ENCODE measurements at regions not wholly inside any gene's neighbourhood (a gene's known extent, or its start where the extent isn't known, plus 50 kb on each side); places are given as distances from the start of the nearest gene placed in this dataset.

DNA sequence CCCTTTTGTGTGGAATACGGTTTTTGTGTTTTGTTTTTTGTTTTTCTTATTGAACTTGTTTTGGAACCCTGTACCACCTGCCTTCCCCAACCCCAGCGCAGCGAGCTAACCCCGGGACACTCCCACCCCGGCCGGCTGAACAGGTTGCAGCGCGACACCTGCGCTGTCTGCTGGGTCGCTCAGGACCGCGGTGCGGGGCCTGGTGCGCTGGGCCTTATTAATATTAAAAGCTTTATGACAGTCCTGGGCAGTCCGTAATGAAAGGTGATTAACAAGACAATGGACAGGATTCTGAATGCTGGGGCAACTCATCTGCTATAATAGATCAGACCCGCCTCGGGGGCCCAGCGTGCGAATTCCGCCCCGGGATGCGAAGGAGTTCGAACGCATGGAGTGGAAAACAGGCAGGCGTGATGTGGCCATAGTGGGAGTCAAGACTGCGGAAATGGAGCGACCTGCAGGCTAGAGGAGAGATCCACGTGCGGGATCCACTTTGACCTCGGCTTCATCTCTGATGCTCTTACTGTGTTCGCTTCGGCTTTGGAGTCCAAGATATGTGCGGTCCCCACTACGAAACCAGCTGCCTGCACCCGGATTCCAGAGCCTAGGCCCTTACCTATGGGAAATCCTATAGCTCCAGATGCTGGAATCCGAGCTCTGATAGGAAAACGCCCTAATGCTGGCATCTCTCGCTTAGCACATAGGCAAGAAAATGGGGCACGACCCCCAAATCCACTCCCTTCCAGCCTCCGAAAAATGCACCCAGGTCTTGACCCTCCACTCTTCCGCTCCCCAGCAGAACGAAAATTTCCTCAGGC lies 69.0 kb upstream of the TMEM33 start:
- peaks cover 0 to 9% of the 10 kb centered on the region in 2 donors for H3K27me3 ChIP-seq
- H3K9me3 ChIP-seq = no peaks in the 10 kb centered on the region
- H3K4me3 ChIP-seq = no peak overlapping the region
- no peak for DNase-seq
- H3K36me3 ChIP-seq = no peaks in the 10 kb centered on the region
- TF ChIP-seq, protein P1, sequence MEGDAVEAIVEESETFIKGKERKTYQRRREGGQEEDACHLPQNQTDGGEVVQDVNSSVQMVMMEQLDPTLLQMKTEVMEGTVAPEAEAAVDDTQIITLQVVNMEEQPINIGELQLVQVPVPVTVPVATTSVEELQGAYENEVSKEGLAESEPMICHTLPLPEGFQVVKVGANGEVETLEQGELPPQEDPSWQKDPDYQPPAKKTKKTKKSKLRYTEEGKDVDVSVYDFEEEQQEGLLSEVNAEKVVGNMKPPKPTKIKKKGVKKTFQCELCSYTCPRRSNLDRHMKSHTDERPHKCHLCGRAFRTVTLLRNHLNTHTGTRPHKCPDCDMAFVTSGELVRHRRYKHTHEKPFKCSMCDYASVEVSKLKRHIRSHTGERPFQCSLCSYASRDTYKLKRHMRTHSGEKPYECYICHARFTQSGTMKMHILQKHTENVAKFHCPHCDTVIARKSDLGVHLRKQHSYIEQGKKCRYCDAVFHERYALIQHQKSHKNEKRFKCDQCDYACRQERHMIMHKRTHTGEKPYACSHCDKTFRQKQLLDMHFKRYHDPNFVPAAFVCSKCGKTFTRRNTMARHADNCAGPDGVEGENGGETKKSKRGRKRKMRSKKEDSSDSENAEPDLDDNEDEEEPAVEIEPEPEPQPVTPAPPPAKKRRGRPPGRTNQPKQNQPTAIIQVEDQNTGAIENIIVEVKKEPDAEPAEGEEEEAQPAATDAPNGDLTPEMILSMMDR (IDR thresholded peaks at IDR 0.05) = no peak
- no peak for TF ChIP-seq POLR2A (IDR thresholded peaks at IDR 0.05)
- H3K4me1 ChIP-seq = no peaks in the 10 kb centered on the region
- no peak overlapping the region for H3K27ac ChIP-seq

DNA sequence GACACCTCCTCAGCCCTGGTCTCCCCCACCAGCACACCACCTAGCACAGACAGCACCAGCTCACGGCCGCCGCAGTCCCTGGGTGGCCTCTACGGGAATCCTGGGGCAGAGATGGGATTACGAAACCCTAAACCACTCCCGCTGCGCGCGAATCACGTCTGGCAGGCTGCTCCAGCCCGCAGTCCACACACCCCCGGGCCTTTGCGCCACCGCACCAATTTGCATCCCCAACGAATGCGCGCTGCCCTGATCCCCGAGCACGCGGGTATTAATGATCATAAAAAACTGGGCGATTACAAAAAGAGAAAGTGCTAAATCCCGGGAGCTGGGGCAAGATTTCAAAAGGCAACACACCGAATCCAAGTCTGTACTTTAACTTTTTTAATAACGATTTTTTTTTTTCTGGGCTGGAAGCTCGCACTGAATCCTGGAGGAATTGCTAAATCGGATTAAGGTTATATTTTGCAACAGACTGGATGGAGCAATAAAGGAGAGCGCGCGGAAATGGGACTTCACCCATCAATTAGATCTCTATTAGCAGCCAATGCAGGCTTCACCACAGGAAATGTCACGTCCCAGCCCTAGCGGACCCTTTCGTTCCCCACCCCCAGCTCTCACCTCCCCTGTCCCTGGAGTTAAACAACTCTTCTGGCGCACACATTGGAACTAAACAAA lies 69.8 kb upstream of the TMEM33 start:
- no peak for DNase-seq
- H3K4me3 ChIP-seq = no peak overlapping the region
- peaks cover 0 to 9% of the 10 kb centered on the region in 2 donors for H3K27me3 ChIP-seq
- no peaks in the 10 kb centered on the region for H3K36me3 ChIP-seq
- H3K27ac ChIP-seq = no peak overlapping the region
- no peaks in the 10 kb centered on the region for H3K9me3 ChIP-seq
- TF ChIP-seq POLR2A (IDR thresholded peaks at IDR 0.05) = no peak
- TF ChIP-seq, protein P1 (IDR thresholded peaks at IDR 0.05) = no peak
- H3K4me1 ChIP-seq = no peaks in the 10 kb centered on the region

DNA sequence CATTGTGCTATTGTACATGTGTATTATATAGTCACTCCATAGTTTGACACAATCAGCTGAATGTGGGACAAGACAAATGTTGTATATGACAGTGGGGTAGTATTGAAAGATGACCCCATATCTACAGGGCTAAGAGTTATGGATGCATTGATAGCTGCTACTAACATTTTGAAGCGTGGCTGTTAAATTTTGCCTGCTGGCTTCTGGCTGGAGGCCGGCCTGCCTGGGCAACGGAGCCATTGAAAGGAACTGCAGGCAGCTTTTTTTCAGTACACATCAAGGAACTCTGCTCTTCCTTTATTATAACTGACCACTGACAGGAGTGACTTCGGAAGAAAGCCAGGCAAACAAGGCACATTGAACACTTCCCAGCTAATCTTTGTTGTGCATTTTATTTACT lies 76.1 kb upstream of the TMEM33 start:
- TF ChIP-seq, protein P1 (IDR thresholded peaks at IDR 0.05) = no peak
- TF ChIP-seq POLR2A (IDR thresholded peaks at IDR 0.05) = no peak

DNA sequence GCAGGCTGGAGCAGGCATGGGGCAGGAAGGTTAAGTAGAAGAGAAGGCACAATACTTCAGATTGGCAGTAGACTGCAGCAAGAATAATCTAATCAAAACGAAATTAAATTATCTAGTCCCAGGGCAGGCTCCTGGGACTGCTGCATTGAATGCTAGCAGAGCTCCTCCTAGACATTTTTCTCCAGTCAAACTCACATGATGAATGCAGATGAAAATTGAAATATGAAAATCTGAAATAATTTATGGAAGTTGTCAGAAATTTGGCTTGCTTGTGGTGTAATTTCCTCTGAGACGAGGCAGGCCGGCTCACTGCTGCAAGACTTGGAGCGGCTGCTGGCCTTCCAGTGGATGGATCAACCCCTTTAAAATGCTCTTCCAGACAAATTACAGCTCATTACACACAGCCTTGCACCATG lies 78.0 kb upstream of the TMEM33 start:
- no peak overlapping the region for H3K27ac ChIP-seq
- H3K36me3 ChIP-seq = no peaks in the 10 kb centered on the region
- DNase-seq = no peak
- no peaks in the 10 kb centered on the region for H3K4me1 ChIP-seq
- no peaks in the 10 kb centered on the region for H3K9me3 ChIP-seq
- TF ChIP-seq POLR2A (IDR thresholded peaks at IDR 0.05) = no peak
- TF ChIP-seq, protein P1 (IDR thresholded peaks at IDR 0.05) = no peak
- H3K4me3 ChIP-seq = no peak overlapping the region
- H3K27me3 ChIP-seq = no peaks in the 10 kb centered on the region

More for the DNA sequence above, 76.1 kb upstream of the TMEM33 start:
- H3K4me1 ChIP-seq = no peaks in the 10 kb centered on the region
- no peak overlapping the region for H3K27ac ChIP-seq
- no peaks in the 10 kb centered on the region for H3K27me3 ChIP-seq
- H3K4me3 ChIP-seq = no peak overlapping the region
- no peak for DNase-seq
- no peaks in the 10 kb centered on the region for H3K9me3 ChIP-seq
- no peaks in the 10 kb centered on the region for H3K36me3 ChIP-seq

DNA sequence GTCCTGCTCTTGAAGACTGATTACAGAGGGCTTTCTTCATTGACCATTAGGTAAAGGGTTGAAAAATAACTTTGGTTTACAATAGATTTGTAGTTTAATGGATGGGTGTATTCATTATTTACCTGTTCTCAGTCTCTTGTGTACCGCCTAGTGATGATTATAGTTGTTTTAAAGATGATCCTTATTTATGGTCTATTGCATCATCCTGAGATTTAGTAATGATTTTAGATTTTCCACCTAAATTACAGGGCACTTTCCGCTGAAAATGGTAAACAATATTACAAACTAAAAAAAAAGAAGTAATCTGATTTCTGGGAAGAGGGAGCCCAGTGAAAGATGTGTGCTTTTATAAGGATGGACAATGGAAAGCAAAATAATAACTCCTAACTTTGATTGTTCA lies 78.4 kb upstream of the TMEM33 start:
- no peak for TF ChIP-seq POLR2A (IDR thresholded peaks at IDR 0.05)
- TF ChIP-seq, protein P1 (IDR thresholded peaks at IDR 0.05) = no peak

More for the DNA sequence above, 78.4 kb upstream of the TMEM33 start:
- Histone ChIP-seq H3K36me3 (no peaks in the 10 kb centered on the region), H3K27ac (no peak overlapping the region), H3K4me3 (no peak overlapping the region), H3K9me3 (no peaks in the 10 kb centered on the region), H3K27me3 (no peaks in the 10 kb centered on the region), H3K4me1 (no peaks in the 10 kb centered on the region)
- DNase-seq = no peak
